GM20000 (cell line): ENCODE measurements at regions not wholly inside any gene's neighbourhood (a gene's known extent, or its start where the extent isn't known, plus 50 kb on each side); places are given as distances from the start of the nearest gene placed in this dataset.

Experiments
- DNase-seq: peaks from one replicate; pipeline ENCODE4 v3.0.0; 2012; ENCODE audit warnings: low spot score
- CTCF ChIP-seq: IDR thresholded peaks from 2 replicates; pipeline ENCODE4 v1.5.1; 2012; ENCODE audit warnings: mild to moderate bottlenecking, control low read depth; ENCODE audit errors: extremely low read depth, missing control alignments

GRCh38 chr12:111152561-111152960 lies 216.3 kb downstream of the PHETA1 start:
- no peak for TF ChIP-seq CTCF
- no peak for DNase-seq

GRCh38 chr12:111150921-111151840 lies 217.7 kb downstream of the PHETA1 start:
- no peak for DNase-seq
- TF ChIP-seq CTCF: no peak

DNA sequence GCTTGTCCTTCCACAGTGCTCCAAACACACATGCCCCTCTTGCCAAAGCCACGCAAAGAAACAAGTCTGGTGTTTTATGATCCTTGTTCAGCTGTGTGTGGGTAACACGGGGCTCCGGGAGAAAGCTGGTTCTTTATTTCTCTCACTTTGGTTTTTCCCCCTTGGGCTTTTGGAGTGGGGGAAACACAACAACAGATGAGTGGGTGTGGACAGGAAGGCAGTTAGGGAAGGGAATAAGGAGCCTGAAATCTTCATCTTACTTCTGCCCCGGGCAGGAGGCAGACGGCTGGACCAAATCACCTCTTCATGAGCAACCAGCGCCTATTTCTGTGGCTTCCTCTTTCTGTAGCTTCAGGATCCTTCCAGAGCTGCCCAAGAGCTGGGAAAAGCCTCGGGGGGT lies 218.5 kb downstream of the PHETA1 start:
- TF ChIP-seq CTCF: no peak
- DNase-seq: no peak

DNA sequence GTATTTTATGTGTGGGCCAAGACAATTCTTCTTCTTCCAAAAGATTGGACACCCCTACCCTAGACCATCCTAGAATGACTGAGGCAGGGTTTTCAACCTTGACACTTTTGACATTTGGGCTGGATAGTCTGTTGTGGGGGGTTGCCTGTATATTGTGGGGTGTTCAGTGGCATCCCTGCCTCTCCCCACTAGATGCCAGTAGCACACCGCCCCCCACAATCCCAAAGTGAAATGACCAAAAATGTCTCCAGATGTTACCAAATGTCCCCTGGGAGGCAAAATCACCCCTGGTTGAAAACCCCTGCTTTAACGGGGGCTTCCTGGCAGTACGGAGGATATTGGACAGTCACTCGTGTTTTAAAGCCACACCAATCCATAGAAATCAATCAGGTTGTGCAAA lies 219.6 kb downstream of the PHETA1 start:
- DNase-seq: no peak
- no peak for TF ChIP-seq CTCF

GRCh38 chr12:111148005-111148404 lies 220.9 kb downstream of the PHETA1 start:
- no peak for DNase-seq
- TF ChIP-seq CTCF: no peak

DNA sequence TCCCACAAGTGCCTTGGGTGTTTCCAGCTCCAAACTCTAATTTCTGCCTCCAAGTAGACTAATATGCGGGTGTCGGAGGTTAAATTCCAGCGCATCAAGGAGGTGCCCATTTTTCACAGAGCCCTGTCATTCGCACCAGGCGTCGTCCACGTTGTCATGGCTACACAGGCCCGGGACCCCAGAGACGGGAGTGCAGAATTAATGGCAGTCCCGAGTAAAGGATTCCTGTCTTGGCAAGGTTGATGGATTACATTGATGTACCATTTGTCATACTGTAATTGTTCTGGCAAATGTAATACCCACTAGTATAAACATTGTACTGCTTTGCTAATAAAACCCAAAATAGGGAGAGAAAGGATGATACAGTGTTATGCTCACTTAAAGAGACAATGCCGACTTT lies 222.9 kb upstream of the MYL2 start:
- no peak for DNase-seq
- TF ChIP-seq CTCF: no peak

DNA sequence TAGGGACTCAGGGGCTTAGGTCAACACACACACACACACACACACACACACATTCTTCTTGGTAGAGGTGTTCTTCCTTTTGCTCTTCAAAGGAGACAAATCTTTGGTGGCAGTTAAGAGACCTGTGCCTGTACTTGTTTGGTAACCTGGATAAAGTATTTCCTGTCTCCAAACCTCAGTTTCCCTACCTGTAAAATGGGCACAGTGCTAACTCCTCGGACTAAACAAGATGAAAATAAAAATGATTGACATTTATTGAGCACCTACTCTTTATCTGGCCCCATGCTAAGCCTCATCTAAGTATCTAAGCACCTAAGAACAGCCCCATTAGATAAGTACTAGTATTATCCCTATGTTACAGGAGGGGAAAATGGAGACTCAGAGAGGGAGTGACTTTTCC lies 220.8 kb upstream of the MYL2 start:
- DNase-seq: no peak
- TF ChIP-seq CTCF: no peak
